Left hindlimb (tissue), 1 donor: ENCODE measurements at regions not wholly inside any gene's neighbourhood (a gene's known extent, or its start where the extent isn't known, plus 50 kb on each side); places are given as distances from the start of the nearest gene placed in this dataset.
"Not testable (repeated sequence)": the region's sequence is repeated elsewhere in the genome, so short reads cannot be mapped to it uniquely, and the experiment has no call there.

Experiments
- DNase-seq: peaks from one replicate; pipeline ENCODE4 v3.0.0-alpha.2; 2018

DNA sequence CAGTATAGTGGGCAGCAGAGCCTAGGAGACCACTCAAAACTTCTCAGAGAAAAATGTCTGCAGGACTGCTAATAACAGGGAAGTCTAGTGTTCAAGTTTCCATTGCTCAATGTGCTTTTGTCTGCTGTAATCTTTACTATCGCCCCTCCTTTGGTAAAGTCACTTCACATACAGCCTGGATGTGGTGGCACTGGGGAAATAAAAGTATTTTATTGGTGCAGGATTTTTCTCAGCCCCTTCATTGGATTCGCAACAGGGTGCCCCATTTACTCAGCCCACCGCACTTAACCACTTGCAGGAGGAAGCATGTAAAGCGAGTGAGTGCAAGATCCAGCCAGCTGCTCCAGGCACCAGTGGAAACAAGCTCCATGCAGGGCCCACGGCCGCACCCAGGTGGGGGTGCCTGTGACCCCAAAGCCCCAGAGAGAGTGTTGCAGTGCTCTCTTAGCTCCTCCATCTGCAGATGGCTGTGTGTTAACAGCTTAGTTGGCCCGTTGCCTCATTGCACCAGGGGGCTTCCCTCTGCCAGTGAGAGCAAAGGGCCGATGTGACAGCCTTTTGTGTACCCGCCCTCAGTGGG, 163.5 kb upstream of the TMEM72 start:
- DNase-seq, result no peak

DNA sequence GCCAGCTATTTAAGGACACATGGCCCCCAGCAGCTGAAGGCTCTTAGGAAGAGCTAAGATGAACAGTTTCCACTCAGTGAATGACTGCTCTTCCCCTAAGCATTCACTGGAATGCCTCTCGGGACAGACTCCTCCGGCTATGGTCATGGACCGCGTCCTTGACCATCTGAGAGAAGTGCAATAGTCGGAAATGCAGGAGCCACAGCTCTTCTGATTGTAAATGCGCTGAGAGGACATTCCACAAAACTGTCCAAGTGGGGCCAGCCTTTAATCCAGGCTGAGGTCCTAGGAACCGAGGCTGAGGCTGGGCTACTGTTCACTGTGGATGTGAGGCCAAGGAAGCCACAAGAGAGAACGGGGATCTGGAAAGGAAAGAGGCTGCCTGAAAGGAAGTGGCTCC, 162.0 kb upstream of the TMEM72 start:
- no peak for DNase-seq

DNA sequence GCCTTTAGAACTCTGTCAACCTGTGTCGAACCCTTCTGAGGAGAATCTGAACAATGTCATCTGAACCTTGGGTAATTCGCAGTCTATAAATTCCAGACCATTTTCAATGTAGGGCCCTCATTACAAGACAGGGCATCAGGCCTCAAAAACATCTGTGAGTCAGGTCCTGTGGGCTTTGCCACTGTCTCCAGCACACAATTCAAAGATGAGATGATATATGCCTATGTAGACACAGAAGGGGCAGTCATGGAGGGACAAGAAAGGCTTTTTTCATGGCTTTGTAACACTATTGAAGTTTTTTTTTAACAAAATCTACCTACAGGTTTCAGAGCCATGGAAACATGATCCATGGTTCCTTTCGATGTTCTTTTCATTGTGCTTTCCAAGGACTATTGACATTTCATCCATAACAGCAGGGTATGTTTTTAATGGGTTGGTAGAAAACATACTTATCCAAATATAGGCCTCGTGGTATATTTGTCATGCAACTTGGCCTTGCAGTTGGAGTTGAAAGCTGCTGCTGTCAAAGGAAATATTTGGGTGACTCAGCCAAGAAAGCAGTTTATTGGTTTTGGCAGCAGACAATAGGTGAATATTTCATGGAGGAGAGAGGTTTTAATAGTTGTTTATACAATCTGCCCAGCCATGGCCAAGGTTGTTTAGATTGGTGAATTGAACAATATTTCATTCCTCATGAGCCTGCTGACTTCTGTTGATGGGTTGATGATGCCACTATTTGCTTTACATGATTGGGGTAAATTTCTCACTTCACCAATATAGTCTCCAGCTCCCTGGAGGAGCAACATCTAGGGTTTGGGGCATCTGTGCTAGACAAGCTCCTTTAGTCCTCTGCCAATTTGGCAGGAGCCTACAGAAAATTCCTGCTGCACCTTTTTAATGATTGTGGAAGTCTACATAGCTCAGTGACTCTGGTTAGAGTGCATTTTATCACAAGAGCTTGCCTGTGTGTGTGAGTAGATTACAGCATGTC, 158.4 kb upstream of the TMEM72 start:
- DNase-seq, result no peak

DNA sequence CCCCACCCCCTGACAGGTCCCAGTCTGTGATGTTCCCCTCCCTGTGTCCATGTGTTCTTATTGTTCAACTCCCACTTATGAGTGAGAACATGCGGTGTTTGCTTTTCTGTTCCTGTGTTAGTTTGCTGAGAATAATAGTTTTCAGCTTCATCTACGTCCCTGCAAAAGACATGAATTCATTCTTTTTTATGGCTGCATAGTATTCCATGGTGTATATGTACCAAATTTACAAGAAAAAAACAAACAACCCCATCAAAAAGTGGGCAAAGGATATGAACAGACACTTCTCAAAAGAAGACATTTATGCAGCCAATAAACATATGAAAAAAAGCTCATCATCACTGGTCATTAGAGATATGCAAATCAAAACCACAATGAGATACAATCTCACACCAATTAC, 156.8 kb upstream of the TMEM72 start:
- DNase-seq, result not testable (repeated sequence)

DNA sequence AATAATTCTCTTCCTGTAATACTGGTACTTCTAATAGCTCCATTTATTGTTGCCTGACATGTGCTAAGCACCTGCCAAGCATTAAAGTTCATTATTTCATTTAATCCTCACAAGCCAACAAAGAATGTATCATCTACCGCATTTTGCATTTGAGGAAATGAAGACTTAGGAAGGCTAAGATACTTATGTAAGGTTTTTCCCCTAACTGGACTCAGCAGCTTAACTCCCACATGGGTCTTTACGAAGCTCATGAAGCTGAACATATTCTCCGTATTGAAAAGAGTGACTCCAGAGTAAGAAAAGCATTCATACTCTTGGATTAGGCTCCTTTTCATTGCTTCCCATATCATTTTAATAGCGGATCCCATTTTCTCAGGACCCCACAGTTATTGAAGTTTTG, 155.7 kb upstream of the TMEM72 start:
- DNase-seq, result no peak

DNA sequence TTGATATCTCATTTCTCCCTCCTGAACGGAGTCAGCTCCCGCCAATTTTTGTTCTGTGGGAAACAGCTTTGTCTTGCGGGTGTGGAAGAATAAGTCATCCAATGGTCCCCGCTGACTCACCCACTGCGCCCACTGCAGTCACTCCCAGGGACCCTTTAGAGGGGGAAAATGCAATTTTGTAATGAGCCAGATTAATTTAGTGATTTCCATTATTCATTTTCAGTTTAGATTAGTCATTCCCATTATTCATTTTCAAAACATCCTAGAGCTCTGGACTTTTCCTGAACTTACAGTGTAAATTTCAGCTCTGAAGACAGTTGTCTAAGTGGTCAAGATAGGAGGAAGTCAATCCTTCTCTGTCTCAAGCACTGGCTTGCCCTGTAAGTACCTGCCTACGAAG, 154.9 kb upstream of the TMEM72 start:
- no peak for DNase-seq

DNA sequence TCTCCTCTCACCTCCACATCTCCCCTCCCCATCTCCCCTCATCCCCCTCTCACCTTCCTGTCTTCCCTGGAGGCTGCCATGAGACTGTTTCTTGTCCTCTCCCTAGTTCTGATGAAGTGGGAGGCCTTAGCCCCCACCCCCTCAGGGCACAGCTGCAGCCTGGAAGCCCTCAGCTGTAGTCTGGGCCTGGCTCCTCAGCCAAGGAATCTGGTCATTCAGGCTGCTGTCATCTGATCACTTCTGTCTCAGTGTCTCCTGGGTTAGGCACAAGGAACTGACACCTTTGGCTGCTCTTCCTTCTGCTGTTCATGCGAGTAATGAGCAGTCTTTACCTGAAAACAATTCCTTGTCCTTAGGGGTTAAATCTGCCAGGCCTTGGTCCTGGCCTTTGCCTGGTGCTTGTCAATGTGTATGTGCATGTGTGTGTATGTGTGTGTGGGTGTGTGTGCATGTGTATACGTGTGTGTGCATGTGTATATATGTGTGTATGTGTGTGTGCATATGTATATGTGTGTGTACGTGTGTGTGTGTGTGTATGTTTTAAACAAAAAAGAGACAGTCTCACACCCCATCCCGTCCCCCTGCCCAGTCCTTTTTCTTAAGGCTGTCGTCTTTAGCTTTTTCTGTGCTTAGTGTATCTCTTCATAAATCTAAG, 153.5 kb upstream of the TMEM72 start:
- no peak for DNase-seq

DNA sequence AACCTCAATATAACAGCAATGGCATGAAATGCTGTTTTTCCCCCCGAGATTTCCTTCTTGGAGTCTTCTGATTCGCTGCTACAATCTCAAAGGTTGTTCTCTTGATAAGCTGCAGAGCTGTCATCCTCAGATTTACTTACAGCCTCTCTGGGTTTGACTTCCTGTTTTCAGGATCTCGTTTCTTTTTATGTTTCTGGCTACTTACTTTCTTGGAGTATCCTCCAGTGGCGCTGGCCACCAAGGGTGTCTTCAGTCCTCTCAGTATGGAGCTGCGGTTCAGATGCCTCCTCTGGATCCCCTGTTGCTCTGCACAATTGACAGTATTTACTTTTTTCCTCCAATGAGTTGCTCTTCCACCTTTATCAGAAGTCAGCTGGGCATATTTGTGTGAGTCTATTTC, 152.0 kb upstream of the TMEM72 start:
- DNase-seq, result no peak

DNA sequence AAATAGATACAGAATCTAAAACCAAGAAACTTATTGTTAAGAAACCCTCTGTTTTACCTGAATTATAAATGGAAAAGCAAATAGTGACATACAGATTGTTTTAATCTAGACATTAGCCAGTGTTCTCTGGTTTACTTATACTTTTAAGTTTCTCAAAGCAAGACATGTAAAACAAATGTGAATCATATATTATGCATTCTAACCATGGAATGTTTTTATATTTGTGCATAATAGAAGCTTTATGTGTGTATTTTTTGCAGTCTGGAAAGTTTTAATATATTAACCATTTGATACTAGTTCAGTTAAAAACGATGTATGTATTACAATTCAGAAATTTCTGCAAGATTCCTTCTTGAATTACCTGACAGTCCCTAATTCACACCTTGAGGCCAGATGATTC, 150.6 kb upstream of the TMEM72 start:
- DNase-seq, result no peak

DNA sequence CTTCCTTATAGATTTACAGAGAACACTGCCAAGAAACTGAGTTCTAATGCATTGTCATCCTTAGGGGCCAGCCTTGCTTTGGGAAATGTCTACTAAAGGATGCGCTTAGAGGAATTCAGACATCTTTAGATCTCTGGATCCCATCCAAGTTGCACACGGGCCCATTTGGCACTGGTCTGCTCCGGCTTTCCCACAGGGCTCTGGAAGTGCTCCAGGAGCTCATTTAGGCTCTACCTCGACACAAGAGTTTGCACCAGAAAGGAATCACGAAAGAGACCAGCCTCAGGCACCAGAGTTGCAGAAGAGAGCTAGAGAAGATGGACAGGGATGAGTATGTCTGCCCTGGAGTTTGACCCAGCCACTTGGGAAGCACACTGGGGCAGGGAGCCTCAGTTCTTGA, 150.1 kb upstream of the TMEM72 start:
- DNase-seq, result no peak

DNA sequence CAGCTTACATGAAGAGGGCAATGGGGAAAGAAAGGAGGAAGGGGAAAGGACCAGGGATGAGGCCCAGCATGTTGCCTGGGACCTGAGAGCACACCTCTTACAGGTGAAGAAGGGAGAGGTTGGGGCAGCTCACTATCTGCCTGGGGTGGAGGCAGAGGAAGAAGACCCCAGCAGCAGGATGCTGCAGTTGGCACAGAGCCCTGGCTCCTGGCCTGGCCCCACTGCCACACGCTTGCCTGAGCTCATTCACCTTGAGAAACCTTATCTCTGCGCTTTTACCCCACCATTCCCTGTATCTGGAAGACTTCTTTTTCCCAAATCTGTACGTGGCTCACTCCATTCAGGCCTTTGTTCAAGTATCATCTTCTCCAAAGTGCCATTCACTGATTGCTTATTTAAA, 147.8 kb upstream of the TMEM72 start:
- DNase-seq, result no peak

DNA sequence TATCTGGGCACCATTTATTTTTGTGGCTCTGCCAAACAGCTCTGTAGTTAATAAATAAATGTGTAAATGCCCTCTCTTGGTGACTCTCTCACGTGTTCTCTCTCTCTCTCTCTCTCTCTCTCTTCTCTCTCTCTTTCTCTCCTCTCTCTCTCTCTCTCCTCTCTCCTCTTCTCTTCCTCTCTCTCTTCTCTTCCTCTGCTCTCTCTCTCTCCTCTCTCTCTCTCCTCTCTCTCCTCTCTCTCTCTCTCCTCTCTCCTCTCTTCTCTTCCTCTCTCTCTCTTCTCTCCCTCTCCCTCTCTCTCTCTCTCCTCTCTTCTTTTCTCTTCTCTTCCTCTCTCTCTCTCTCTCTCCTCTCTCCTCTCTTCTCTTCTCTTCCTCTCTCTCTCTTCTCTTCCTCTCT, 145.8 kb upstream of the TMEM72 start:
- no peak for DNase-seq

DNA sequence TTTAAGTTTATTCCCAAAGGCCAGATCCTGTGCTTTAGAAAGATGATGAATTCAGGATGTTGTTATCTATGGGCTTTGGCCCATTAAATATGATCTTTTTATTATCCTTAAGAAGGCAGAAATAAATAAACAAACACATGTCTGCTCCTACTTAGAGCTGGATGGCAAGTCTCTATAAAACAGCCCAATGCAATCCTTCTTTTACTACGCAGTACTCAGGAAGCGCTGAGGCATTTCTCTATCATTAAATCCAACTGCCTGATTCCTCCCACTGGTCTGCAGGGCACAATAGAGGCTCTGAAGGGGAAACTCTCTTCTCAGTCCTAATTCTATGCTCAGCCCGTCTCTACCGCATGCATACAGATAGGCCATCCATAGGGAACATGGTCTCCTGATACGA, 144.5 kb upstream of the TMEM72 start:
- no peak for DNase-seq

DNA sequence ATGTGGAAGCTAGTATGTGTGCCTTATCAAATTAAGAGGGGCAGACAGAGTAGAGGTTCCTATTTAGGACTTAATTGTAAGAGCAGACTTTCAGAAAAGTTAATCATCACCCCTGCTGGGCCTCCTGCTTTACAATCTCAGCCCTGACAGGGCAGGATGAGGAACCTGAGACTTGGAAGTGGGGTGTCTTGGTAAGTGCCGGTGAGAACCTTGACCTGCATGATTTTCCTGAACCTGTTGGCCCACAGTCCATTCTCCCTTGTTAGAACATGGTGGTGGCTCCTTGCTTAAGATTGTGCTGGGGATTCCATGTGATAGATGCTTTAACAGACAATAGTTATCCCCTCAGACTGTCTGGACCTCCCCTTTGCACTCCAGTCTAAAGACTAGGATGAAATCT, 141.7 kb upstream of the TMEM72 start:
- no peak for DNase-seq

DNA sequence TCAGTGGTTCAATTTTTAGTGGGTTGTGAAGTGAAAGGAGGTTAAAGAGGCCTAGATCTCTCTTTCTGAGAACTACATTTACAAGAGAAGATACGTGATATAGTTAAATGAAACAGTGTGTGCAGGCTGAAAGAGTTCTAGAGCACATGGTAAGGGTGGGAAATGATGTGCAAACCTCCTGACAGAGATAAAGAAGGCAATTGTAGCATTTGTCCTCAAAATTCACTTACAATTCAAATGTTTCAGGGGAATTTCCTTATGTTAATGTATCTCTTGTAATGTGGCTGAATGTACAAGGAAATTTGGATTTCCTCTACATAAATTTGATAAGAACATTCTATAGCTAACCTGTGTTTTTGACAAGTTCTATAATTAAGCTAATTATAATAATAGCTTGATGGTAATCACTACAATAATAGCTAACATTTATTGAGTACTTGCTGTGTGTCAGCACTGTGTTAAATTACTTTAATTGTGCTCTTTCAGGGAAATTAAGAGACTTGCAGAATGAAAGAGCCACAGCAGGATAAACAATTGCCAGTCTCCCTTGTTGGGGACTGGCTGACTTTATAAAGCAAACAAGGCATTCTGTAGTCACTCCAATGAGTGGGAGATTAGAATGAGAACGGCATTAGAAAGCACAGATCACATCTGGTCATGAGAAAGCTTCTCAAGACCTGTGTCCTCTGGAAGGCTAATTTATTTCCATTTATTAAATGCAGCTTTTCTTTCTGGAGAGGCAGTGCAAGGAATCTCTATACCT, 139.7 kb upstream of the TMEM72 start:
- no peak for DNase-seq

DNA sequence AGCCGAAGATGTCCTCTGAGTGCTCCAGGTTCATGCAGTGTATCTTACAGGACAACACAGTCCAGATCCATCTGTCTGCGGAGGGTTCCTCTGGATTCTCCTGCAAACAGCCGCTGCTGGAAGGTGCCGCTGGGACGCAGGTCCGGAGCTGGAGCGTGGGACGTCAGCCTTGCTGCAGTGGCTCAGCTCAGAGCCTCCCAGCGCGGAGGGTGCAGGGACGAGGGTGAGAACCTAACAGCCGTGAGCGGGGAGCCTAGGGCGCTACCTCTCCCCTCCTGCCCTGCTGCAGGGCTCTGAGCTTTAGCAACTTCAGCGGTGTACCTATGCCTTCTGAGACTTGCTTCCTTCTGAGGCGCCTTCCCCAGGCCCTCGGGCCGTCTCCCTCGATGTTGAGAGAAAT, 137.6 kb upstream of the TMEM72 start:
- no peak for DNase-seq

DNA sequence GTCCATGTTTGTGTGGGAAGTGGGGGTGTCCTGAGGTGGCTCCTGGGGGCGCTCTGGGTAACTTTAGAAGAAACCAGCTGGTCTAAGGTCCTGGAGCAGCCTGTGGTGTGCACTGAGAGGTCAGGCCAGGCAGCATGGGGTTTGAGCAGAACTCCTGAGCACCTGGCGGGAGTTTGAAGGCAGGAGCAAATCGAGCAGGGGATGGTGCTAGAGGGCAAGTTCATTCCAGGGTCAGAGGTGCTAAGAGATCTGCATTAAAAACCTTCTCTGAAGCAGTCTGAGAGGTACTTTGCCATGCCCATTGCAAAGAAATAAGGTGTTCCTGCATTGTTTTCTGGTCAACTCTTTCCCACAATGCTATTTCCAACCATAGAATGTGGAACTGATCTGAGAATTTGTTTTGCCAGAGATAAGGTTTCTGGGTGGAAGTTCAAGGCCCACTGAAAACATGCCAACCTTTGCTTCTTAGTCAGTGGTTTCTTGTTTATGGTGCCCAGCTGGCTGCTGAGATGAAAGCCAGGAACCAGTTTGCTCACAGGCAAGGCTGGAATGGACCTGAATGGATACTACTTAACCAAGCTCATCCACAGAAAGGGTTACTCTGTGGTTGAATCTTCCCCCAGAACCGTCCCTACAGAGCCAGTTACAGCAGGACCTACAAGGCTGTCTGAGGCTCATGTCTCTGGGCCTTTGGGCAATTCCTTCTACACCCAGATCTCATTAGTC, 136.3 kb upstream of the TMEM72 start:
- no peak for DNase-seq

DNA sequence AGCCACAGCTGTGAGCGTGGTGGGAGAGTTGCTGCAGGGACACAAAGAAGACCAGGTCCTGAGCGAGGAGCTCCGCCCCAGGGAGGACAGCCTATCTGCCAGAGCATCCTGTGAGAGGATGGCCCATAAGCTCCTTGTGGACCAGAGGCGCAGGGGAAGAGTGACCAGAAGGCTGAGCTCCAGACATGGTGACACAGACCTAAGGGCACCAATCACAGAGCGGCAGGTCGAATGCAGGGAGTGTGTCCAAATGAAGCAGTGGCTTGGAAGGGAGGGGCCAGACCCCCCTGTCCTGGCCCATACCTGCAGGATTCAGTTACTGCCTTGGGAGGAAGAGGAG, 135.8 kb upstream of the TMEM72 start:
- no peak for DNase-seq

DNA sequence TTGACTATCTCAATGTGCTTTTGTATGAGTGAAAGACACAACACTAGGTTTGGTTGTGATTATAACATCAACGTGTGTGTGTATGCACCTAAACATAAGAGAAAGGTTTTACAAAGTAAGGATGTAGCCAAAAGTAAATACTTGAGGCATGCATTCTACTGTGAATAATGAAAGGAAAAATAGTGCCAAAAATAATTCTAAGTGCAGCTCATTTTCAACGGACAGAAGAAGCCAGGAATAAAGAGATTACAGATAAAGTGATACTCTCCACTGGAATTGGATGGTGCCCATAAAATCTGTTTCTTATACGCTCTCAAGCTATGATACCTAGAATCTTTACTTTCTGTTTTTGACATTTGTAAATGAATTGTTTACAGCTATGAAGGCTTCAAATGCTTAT, 135.0 kb upstream of the TMEM72 start:
- no peak for DNase-seq

DNA sequence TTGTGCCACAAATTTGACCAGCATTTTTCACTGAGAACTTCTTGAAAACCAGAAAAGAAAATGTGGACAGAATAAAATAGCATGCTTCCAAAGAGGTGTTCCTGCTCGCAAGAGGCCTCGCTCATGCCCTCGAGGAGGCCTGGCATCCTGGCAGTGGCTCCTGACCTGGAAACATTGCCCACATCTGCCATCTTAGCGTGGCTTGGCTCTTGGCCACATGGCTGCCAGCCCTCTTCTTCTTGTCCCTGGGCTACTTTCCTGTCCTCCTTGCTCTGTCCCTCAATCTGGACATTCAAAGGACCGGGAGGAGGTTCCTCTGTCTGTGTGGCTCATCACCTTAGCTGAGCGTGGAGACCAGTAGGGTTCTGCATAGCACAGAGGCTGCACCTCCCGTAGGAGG, 131.6 kb upstream of the TMEM72 start:
- DNase-seq, result no peak

DNA sequence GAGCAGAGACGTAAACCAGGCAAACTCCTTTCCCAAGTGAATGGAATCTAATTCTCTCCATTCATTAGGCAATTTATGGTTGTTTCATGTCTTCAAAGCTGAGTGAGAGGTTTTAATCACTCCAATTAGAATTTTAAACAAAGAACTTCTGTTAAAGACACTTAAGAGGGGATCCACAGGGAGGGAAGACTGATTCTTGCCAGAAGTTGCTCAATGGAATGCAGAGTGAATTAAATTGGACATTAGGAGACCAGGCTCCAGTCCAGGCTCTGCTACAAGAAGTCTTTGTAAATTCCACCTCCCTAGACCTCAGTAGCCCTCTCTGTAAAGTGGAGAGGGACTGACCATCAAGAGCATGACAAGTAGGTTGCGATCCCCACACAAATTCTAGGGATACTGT, 130.7 kb upstream of the TMEM72 start:
- no peak for DNase-seq

DNA sequence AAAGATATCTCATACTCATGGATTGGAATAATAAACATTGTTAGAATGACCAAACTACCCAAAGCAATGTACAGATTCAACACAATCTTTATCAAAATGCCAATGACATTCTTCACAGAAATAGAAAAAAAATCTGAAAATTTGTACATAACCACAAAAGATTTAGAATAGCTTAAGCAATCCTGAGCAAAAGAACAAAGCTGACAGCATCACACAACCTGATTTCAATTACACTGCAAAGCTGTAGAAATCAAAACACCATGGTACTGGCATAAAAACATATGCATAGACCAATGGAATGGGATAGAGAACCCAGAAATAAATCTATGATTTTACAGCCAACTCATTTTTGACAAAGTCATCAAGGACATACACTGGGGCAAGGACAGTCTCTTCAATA, 130.0 kb upstream of the TMEM72 start:
- no peak for DNase-seq
